ENCODE measurements at regions not wholly inside any gene's neighbourhood (a gene's known extent, or its start where the extent isn't known, plus 50 kb on each side); places are given as distances from the start of the nearest gene placed in this dataset.
"Not testable (repeated sequence)": the region's sequence is repeated elsewhere in the genome, so short reads cannot be mapped to it uniquely, and the experiment has no call there.

GRCh38 chrX:27307546-27307945 is 155.6 kb downstream of the PPP4R3C start:
- Histone ChIP-seq H3K4me1 (ENCODE audit: control insufficient read depth in 5 of 5, insufficient read depth in 5 of 5, low read length in 5 of 5) (no peaks in the 10 kb centered on the region), H3K4me3 (ENCODE audit: low read depth in 1 of 5, low read length in 5 of 5) (no peak overlapping the region), H3K9me3 (ENCODE audit: control insufficient read depth in 5 of 5, low read length in 5 of 5) (no peaks in the 10 kb centered on the region)

GRCh38 chrX:27292552-27292951 is 170.6 kb downstream of the PPP4R3C start:
- H3K27ac ChIP-seq (ENCODE audit: low read depth, low read length); H3K36me3 ChIP-seq (ENCODE audit: control insufficient read depth in 5 of 5, insufficient read depth in 5 of 5, low read length in 5 of 5); H3K27me3 ChIP-seq (ENCODE audit: control insufficient read depth in 5 of 5, insufficient read depth in 4 of 5, low read length in 5 of 5); H3K9ac ChIP-seq (ENCODE audit: low read length in 5 of 5); H3K4me1 ChIP-seq (ENCODE audit: control insufficient read depth in 5 of 5, insufficient read depth in 5 of 5, low read length in 5 of 5); H3K4me3 ChIP-seq (ENCODE audit: low read depth in 1 of 5, low read length in 5 of 5): not testable (repeated sequence)
- peaks cover 0 to 17% (median 2%) of the 10 kb centered on the region in 5 donors for H3K9me3 ChIP-seq (ENCODE audit: control insufficient read depth in 5 of 5, low read length in 5 of 5)

More at GRCh38 chrX:27307546-27307945, 155.6 kb downstream of the PPP4R3C start:
- Histone ChIP-seq H3K27me3 (ENCODE audit: control insufficient read depth in 5 of 5, insufficient read depth in 4 of 5, low read length in 5 of 5) (no peaks in the 10 kb centered on the region), H3K36me3 (ENCODE audit: control insufficient read depth in 5 of 5, insufficient read depth in 5 of 5, low read length in 5 of 5) (no peaks in the 10 kb centered on the region), H3K27ac (ENCODE audit: low read depth, low read length) (no peak overlapping the region), H3K9ac (ENCODE audit: low read length in 5 of 5) (no peak overlapping the region)

- H3K27me3 ChIP-seq (ENCODE audit: control insufficient read depth in 5 of 5, insufficient read depth in 4 of 5, low read length in 5 of 5) = peaks cover 0 to 3% (median 0%) of the 10 kb centered on the region in 5 donors
- no peaks in the 10 kb centered on the region for H3K4me1 ChIP-seq (ENCODE audit: control insufficient read depth in 5 of 5, insufficient read depth in 5 of 5, low read length in 5 of 5)
- no peaks in the 10 kb centered on the region for H3K36me3 ChIP-seq (ENCODE audit: control insufficient read depth in 5 of 5, insufficient read depth in 5 of 5, low read length in 5 of 5)
- no peaks in the 10 kb centered on the region for H3K9me3 ChIP-seq (ENCODE audit: control insufficient read depth in 5 of 5, low read length in 5 of 5)
- H3K27ac ChIP-seq (ENCODE audit: low read depth, low read length) = no peak overlapping the region
- H3K9ac ChIP-seq (ENCODE audit: low read length in 5 of 5) = no peak overlapping the region
- H3K4me3 ChIP-seq (ENCODE audit: low read depth in 1 of 5, low read length in 5 of 5) = no peak overlapping the region
Measured at GRCh38 chrX:27276751-27277150, 186.4 kb downstream of the PPP4R3C start.

DNA sequence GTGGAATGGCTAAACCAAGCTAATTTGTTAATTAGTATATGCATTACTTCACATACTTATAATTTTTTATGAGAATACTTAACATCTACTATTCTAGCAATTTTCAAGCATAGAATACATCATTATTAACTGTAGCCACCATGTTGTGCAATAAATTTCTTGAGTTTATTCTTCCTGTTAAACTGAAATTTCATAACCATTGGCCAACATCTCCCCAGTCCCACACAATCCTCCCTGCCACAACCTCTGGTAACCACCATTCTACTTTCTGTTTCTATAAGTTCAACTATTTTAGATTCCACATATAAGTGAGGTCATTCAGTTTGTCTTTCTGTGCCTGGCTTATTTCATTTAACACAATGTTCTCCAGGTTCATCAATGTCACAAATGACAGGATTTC is 208.5 kb downstream of the PPP4R3C start:
- H3K36me3 ChIP-seq (ENCODE audit: control insufficient read depth in 5 of 5, insufficient read depth in 5 of 5, low read length in 5 of 5) = no peaks in the 10 kb centered on the region
- H3K4me3 ChIP-seq (ENCODE audit: low read depth in 1 of 5, low read length in 5 of 5) = no peak overlapping the region
- H3K27ac ChIP-seq (ENCODE audit: low read depth, low read length) = no peak overlapping the region
- no peaks in the 10 kb centered on the region for H3K9me3 ChIP-seq (ENCODE audit: control insufficient read depth in 5 of 5, low read length in 5 of 5)
- H3K27me3 ChIP-seq (ENCODE audit: control insufficient read depth in 5 of 5, insufficient read depth in 4 of 5, low read length in 5 of 5) = no peaks in the 10 kb centered on the region
- no peaks in the 10 kb centered on the region for H3K4me1 ChIP-seq (ENCODE audit: control insufficient read depth in 5 of 5, insufficient read depth in 5 of 5, low read length in 5 of 5)
- no peak overlapping the region for H3K9ac ChIP-seq (ENCODE audit: low read length in 5 of 5)

- no peak overlapping the region for H3K27ac ChIP-seq (ENCODE audit: low read depth, low read length)
- H3K9me3 ChIP-seq (ENCODE audit: control insufficient read depth in 5 of 5, low read length in 5 of 5) = no peaks in the 10 kb centered on the region
- no peak overlapping the region for H3K4me3 ChIP-seq (ENCODE audit: low read depth in 1 of 5, low read length in 5 of 5)
- no peaks in the 10 kb centered on the region for H3K4me1 ChIP-seq (ENCODE audit: control insufficient read depth in 5 of 5, insufficient read depth in 5 of 5, low read length in 5 of 5)
- H3K36me3 ChIP-seq (ENCODE audit: control insufficient read depth in 5 of 5, insufficient read depth in 5 of 5, low read length in 5 of 5) = no peaks in the 10 kb centered on the region
- H3K9ac ChIP-seq (ENCODE audit: low read length in 5 of 5) = no peak overlapping the region
- no peaks in the 10 kb centered on the region for H3K27me3 ChIP-seq (ENCODE audit: control insufficient read depth in 5 of 5, insufficient read depth in 4 of 5, low read length in 5 of 5)
Measured at GRCh38 chrX:27251369-27251768, 211.8 kb downstream of the PPP4R3C start.

DNA sequence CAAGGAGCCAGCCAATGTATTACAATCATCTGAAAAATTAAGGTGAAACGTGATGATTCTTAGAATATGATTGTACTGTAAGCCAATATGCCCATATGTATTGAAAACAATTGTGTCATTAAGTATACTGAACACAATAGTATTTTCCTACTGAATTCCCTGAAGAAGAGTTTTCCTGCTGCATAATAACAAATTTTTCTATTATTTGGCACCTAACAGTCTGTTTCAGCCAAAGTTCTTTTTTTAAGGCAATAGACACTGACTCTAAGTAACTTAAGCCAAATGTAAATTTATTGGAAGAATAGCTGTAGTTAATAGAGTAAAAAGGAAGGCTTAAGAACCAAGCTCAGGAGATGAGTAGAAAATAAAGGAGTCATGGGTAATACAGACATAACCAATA is 220.6 kb downstream of the PPP4R3C start:
- no peak overlapping the region for H3K27ac ChIP-seq (ENCODE audit: low read depth, low read length)
- H3K27me3 ChIP-seq (ENCODE audit: control insufficient read depth in 5 of 5, insufficient read depth in 4 of 5, low read length in 5 of 5) = no peaks in the 10 kb centered on the region
- H3K36me3 ChIP-seq (ENCODE audit: control insufficient read depth in 5 of 5, insufficient read depth in 5 of 5, low read length in 5 of 5) = no peaks in the 10 kb centered on the region
- H3K4me3 ChIP-seq (ENCODE audit: low read depth in 1 of 5, low read length in 5 of 5) = no peak overlapping the region
- H3K4me1 ChIP-seq (ENCODE audit: control insufficient read depth in 5 of 5, insufficient read depth in 5 of 5, low read length in 5 of 5) = no peaks in the 10 kb centered on the region
- H3K9me3 ChIP-seq (ENCODE audit: control insufficient read depth in 5 of 5, low read length in 5 of 5) = peaks cover 0 to 8% (median 0%) of the 10 kb centered on the region in 5 donors
- no peak overlapping the region for H3K9ac ChIP-seq (ENCODE audit: low read length in 5 of 5)

GRCh38 chrX:27241981-27242380 is 221.2 kb downstream of the PPP4R3C start:
- H3K36me3 ChIP-seq (ENCODE audit: control insufficient read depth in 5 of 5, insufficient read depth in 5 of 5, low read length in 5 of 5) = no peaks in the 10 kb centered on the region
- H3K4me1 ChIP-seq (ENCODE audit: control insufficient read depth in 5 of 5, insufficient read depth in 5 of 5, low read length in 5 of 5) = no peaks in the 10 kb centered on the region
- no peak overlapping the region for H3K27ac ChIP-seq (ENCODE audit: low read depth, low read length)
- H3K4me3 ChIP-seq (ENCODE audit: low read depth in 1 of 5, low read length in 5 of 5) = no peak overlapping the region
- no peak overlapping the region for H3K9ac ChIP-seq (ENCODE audit: low read length in 5 of 5)
- peaks cover 0 to 8% (median 0%) of the 10 kb centered on the region in 5 donors for H3K9me3 ChIP-seq (ENCODE audit: control insufficient read depth in 5 of 5, low read length in 5 of 5)
- H3K27me3 ChIP-seq (ENCODE audit: control insufficient read depth in 5 of 5, insufficient read depth in 4 of 5, low read length in 5 of 5) = no peaks in the 10 kb centered on the region

DNA sequence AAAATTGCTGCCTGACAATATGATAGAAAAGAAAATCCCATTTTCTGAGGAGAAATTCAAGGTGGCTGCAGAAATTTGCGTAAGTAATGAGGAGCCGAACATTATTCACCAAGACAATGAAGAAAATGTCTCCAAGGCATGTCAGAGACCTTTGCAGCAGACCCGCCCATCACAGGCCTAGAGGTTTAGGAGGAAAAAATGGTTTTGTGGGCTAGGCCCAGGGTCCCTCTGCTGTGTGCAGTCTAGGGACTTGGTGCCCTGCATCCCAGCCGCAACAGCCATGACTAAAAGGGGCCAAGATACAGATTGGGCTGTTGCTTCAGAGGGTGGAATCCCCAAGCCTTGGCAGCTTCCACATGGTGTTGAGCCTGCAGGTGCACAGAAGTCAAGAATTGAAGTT is 223.1 kb downstream of the PPP4R3C start:
- not testable (repeated sequence) for H3K36me3 ChIP-seq (ENCODE audit: control insufficient read depth in 5 of 5, insufficient read depth in 5 of 5, low read length in 5 of 5); H3K27me3 ChIP-seq (ENCODE audit: control insufficient read depth in 5 of 5, insufficient read depth in 4 of 5, low read length in 5 of 5); H3K27ac ChIP-seq (ENCODE audit: low read depth, low read length); H3K9ac ChIP-seq (ENCODE audit: low read length in 5 of 5); H3K9me3 ChIP-seq (ENCODE audit: control insufficient read depth in 5 of 5, low read length in 5 of 5); H3K4me3 ChIP-seq (ENCODE audit: low read depth in 1 of 5, low read length in 5 of 5); H3K4me1 ChIP-seq (ENCODE audit: control insufficient read depth in 5 of 5, insufficient read depth in 5 of 5, low read length in 5 of 5)

DNA sequence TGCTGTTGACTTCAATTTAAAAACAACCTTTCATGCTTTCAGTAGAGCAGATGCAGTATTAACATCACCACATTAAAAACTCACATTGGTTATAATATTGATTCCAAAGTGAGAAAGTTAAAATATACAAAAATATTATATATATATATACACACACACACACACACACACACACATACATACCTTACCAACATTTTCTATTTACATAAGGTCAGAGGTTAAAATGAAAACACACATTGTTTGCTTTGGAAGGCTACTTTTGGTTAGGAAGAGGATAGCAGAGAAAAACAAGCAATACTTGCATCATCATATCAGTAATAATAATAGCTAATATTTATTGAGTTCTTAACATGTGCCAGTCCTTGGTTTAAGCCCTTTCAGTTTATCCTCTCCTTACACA is 226.5 kb downstream of the PPP4R3C start:
- Histone ChIP-seq H3K27me3 (ENCODE audit: control insufficient read depth in 5 of 5, insufficient read depth in 4 of 5, low read length in 5 of 5) (no peaks in the 10 kb centered on the region), H3K4me1 (ENCODE audit: control insufficient read depth in 5 of 5, insufficient read depth in 5 of 5, low read length in 5 of 5) (no peaks in the 10 kb centered on the region), H3K9ac (ENCODE audit: low read length in 5 of 5) (no peak overlapping the region), H3K4me3 (ENCODE audit: low read depth in 1 of 5, low read length in 5 of 5) (no peak overlapping the region), H3K9me3 (ENCODE audit: control insufficient read depth in 5 of 5, low read length in 5 of 5) (peaks cover 0 to 6% (median 0%) of the 10 kb centered on the region in 5 donors), H3K36me3 (ENCODE audit: control insufficient read depth in 5 of 5, insufficient read depth in 5 of 5, low read length in 5 of 5) (no peaks in the 10 kb centered on the region), H3K27ac (ENCODE audit: low read depth, low read length) (no peak overlapping the region)

DNA sequence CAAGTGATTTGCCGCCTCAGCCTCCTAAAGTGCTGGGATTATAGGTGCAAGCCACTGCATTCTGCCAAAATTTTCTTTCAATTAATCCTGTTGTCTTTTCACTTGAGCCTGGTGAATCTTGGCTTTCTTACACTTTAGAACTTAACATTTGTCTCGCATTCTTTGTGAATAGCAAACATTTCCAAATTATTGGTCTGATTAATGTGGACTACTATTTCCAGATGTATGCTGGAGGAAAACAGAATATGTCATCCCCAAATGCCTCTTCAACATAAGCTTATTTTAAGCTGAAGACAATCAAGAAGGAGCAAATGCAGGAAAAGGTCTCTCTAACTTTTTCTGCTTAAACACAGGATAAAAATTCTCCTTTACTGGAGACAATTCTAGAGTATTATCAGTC is 233.4 kb downstream of the PPP4R3C start:
- Histone ChIP-seq H3K9ac (ENCODE audit: low read length in 5 of 5) (no peak overlapping the region), H3K36me3 (ENCODE audit: control insufficient read depth in 5 of 5, insufficient read depth in 5 of 5, low read length in 5 of 5) (no peaks in the 10 kb centered on the region), H3K27ac (ENCODE audit: low read depth, low read length) (no peak overlapping the region), H3K4me1 (ENCODE audit: control insufficient read depth in 5 of 5, insufficient read depth in 5 of 5, low read length in 5 of 5) (no peaks in the 10 kb centered on the region), H3K27me3 (ENCODE audit: control insufficient read depth in 5 of 5, insufficient read depth in 4 of 5, low read length in 5 of 5) (no peaks in the 10 kb centered on the region), H3K9me3 (ENCODE audit: control insufficient read depth in 5 of 5, low read length in 5 of 5) (no peaks in the 10 kb centered on the region), H3K4me3 (ENCODE audit: low read depth in 1 of 5, low read length in 5 of 5) (no peak overlapping the region)

DNA sequence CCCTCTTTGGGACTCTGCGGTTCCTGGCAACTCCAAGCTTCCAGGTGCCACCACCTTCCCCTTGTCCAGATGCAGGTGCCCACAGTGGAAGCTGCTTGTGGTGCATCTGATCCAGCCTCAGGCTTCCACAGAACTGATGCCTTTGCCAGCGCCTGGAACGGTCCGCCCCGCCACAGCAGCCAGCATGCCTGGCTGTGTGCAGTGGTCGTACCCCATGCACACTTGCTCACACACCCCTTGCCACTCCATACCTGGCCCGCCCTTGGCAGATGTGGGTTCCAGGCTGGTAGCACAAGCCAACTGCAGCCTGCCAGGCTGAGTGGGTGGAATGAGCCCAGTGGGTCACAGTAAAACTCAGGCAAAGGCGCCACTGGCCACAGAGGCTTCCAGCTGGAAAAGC is 240.5 kb downstream of the PPP4R3C start:
- Histone ChIP-seq H3K9me3 (ENCODE audit: control insufficient read depth in 5 of 5, low read length in 5 of 5) (no peaks in the 10 kb centered on the region), H3K9ac (ENCODE audit: low read length in 5 of 5) (no peak overlapping the region), H3K27ac (ENCODE audit: low read depth, low read length) (no peak overlapping the region), H3K4me3 (ENCODE audit: low read depth in 1 of 5, low read length in 5 of 5) (no peak overlapping the region), H3K4me1 (ENCODE audit: control insufficient read depth in 5 of 5, insufficient read depth in 5 of 5, low read length in 5 of 5) (no peaks in the 10 kb centered on the region), H3K27me3 (ENCODE audit: control insufficient read depth in 5 of 5, insufficient read depth in 4 of 5, low read length in 5 of 5) (peaks cover 0 to 2% (median 0%) of the 10 kb centered on the region in 5 donors), H3K36me3 (ENCODE audit: control insufficient read depth in 5 of 5, insufficient read depth in 5 of 5, low read length in 5 of 5) (no peaks in the 10 kb centered on the region)
